Left ventricle myocardium inferior (tissue), 1 donor: ENCODE measurements at regions not wholly inside any gene's neighbourhood (a gene's known extent, or its start where the extent isn't known, plus 50 kb on each side); places are given as distances from the start of the nearest gene placed in this dataset.

Experiments
- DNase-seq: peaks from one replicate; pipeline ENCODE4 v3.0.0-alpha.2; 2020
- H3K27ac ChIP-seq: fragments of 200-600 bp; replicated peaks from 2 replicates; pipeline ENCODE4 v1.8.0; 2021
- H3K27me3 ChIP-seq: fragments of 200-600 bp; 2 replicates; pipeline ENCODE4 v1.8.0; 2021; ENCODE audit warnings: low read depth
- H3K36me3 ChIP-seq: fragments of 200-600 bp; 2 replicates; pipeline ENCODE4 v1.8.0; 2021
- H3K4me1 ChIP-seq: fragments of 200-600 bp; 2 replicates; pipeline ENCODE4 v1.8.0; 2021
- H3K4me3 ChIP-seq: fragments of 200-600 bp; 2 replicates; pipeline ENCODE4 v1.8.0; 2021; ENCODE audit warnings: mild to moderate bottlenecking, moderate library complexity
- H3K9me3 ChIP-seq: fragments of 200-600 bp; replicated peaks from 2 replicates; pipeline ENCODE4 v1.8.0; 2021
- intact Hi-C: fragments of 100-400 bp; cut with micrococcal nuclease; formaldehyde crosslinking; loops from one replicate; pipeline ENCODE4 v1.11.0; 2022
- TF ChIP-seq, protein P1 (sequence below): fragments of 200-600 bp; IDR thresholded peaks from 2 replicates; pipeline ENCODE4 v1.8.0; 2021; ENCODE audit warnings: antibody characterized with exemption, mild to moderate bottlenecking, borderline replicate concordance
- donor health status: DM: no; HTN: yes; CAD: no; lungs with severe emphysema.

DNA sequence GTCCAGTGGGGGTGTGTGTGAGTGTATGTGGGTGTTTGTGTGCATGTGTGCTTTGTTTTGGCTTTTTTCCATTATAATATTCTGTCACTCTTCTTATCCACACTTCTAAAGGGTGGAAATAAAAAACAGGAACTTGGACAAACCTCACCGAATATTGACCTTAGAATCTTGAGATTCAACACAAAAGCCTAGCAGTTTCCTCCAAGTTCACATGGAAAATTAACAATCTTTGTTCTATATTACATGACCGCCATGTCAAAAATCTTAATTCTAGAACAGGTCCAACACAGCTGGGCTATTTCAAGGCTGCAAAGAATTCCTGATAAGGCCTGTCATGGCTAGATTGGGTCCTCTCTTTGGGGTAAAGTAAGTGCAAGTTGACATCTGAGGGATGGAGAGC, 169.3 kb upstream of the OSR1 start:
- Histone ChIP-seq H3K27ac (no peak overlapping the region), H3K27me3 (no peaks in the 10 kb centered on the region), H3K4me3 (no peak overlapping the region), H3K36me3 (no peaks in the 10 kb centered on the region), H3K4me1 (no peaks in the 10 kb centered on the region), H3K9me3 (no peaks in the 10 kb centered on the region)
- intact Hi-C loops = no loop called here
- TF ChIP-seq, protein P1, sequence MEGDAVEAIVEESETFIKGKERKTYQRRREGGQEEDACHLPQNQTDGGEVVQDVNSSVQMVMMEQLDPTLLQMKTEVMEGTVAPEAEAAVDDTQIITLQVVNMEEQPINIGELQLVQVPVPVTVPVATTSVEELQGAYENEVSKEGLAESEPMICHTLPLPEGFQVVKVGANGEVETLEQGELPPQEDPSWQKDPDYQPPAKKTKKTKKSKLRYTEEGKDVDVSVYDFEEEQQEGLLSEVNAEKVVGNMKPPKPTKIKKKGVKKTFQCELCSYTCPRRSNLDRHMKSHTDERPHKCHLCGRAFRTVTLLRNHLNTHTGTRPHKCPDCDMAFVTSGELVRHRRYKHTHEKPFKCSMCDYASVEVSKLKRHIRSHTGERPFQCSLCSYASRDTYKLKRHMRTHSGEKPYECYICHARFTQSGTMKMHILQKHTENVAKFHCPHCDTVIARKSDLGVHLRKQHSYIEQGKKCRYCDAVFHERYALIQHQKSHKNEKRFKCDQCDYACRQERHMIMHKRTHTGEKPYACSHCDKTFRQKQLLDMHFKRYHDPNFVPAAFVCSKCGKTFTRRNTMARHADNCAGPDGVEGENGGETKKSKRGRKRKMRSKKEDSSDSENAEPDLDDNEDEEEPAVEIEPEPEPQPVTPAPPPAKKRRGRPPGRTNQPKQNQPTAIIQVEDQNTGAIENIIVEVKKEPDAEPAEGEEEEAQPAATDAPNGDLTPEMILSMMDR = no peak
- DNase-seq = no peak

DNA sequence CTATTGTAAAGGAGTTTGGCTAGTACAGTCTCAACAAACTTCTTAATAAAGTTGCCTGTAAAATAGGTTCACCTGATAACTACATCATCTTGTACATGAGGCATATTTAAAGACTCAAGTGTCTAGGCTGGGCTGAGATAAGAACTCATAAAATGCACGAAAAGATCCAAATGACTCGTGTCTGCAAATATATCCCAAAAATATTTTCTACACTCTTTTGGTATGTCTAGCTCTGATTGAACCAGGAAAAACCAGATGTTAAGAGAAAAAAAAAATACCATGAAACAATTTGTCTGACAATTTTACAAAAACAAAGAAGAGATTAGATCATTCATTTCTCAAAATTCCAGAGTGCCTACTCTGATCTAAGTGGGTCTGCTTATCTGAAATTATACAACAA, 166.9 kb upstream of the OSR1 start:
- H3K9me3 ChIP-seq = no peaks in the 10 kb centered on the region
- H3K4me1 ChIP-seq = no peaks in the 10 kb centered on the region
- TF ChIP-seq, protein P1 = no peak

DNA sequence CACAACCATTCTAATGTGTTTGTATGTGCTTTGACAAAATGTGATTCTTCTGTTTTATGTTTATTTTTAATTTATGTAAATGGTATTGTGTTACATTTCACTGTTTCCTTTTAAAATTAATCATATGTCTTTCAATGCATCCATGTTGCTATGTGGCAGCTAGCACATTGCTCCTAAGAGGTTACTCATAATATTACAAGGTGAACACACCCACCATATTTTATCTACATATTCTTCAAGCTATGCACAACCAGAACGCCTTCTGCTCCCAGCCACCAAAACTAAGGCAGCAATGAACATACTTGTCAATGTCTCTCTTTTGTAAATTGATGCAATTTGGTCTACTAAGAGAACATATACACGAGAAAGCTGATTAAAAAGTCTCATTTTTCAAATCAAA, 160.6 kb upstream of the OSR1 start:
- Histone ChIP-seq H3K27me3 (no peaks in the 10 kb centered on the region), H3K27ac (no peak overlapping the region), H3K4me1 (no peaks in the 10 kb centered on the region), H3K4me3 (no peak overlapping the region), H3K9me3 (peaks cover 11% of the 10 kb centered on the region), H3K36me3 (no peaks in the 10 kb centered on the region)
- TF ChIP-seq, protein P1 = no peak
- intact Hi-C loops = no loop called here
- no peak for DNase-seq

More for the DNA sequence above, 166.9 kb upstream of the OSR1 start:
- DNase-seq = no peak
- intact Hi-C loops = no loop called here
- H3K27me3 ChIP-seq = no peaks in the 10 kb centered on the region
- H3K36me3 ChIP-seq = no peaks in the 10 kb centered on the region
- H3K27ac ChIP-seq = no peak overlapping the region
- H3K4me3 ChIP-seq = no peak overlapping the region

DNA sequence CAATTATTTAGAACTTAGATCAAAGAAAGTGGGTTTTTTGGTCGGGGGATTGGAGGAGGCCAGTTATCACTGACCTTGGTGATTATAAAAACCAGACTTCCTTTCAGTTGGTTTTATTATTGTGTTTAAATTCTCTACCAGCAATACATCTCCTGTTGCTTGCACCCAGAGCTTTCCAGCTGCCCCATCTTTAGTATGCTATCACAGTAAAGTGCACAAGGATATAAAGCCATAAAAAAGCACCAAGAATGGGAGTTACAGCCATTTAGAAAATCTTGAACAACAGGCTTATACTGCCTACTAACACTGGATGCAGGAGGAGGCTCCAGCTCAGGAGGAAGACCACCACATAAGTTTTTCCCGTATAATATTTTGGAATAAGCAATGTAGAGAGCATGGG, 148.7 kb upstream of the OSR1 start:
- H3K36me3 ChIP-seq = no peaks in the 10 kb centered on the region
- peaks cover 2% of the 10 kb centered on the region for H3K9me3 ChIP-seq
- no peaks in the 10 kb centered on the region for H3K4me1 ChIP-seq
- H3K27ac ChIP-seq = no peak overlapping the region
- intact Hi-C loops = no loop called here
- H3K27me3 ChIP-seq = no peaks in the 10 kb centered on the region
- DNase-seq = no peak
- no peak overlapping the region for H3K4me3 ChIP-seq
- TF ChIP-seq, protein P1 = no peak

DNA sequence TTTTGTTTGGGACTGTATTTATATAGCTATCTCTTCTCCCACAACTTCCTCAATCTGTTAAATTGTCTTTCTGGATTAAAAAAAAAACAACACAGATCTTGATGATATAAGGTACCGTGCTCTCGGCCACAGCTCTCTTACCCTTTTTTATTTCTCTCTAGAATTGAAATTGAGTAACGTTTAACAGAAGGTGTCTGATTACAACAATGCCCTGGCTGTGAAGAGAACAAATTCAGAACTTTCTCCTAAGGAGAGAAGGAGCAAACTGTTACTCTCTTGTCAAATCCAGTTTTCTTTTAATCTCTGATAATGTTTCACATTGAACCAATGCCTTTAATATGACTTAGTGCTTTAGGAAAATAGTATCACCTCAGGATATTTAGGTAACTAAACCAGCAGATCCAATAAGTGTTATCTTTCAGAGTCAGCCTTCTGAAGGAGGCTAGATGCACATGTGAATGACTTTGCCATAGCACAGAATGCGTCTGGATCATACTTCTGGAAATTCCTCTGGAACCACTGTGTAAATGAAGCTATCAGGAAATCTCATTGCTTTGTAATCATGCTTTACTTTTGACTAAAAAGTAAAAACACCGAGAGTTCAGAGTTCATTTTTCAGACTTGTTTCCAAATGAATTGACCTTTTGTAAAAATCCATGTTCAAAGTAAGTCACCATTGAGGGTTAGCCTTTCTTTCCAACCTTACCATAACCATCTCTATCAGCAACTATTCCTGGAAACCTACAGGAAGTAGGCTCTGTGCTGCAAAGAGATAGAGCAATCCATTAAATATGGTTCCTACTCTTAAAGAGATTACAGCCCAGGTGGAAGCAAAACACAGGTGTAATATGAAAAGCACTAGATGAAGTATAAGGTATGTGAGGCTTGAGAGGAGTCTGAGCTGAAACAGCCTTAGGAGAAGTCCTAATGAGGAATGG, 147.0 kb upstream of the OSR1 start:
- TF ChIP-seq, protein P1 = no peak
- no peak overlapping the region for H3K4me3 ChIP-seq
- H3K27ac ChIP-seq = no peak overlapping the region
- H3K36me3 ChIP-seq = no peaks in the 10 kb centered on the region
- intact Hi-C loops = no loop called here
- H3K9me3 ChIP-seq = no peaks in the 10 kb centered on the region
- no peaks in the 10 kb centered on the region for H3K27me3 ChIP-seq
- DNase-seq = no peak
- H3K4me1 ChIP-seq = no peaks in the 10 kb centered on the region
